OCI-LY1 (cell line): ENCODE measurements at regions not wholly inside any gene's neighbourhood (a gene's known extent, or its start where the extent isn't known, plus 50 kb on each side); places are given as distances from the start of the nearest gene placed in this dataset.

Experiments used
- CTCF ChIP-seq: fragments of 200-600 bp; sonication (generic), shearing (Covaris generic); IDR thresholded peaks from 2 replicates; pipeline ENCODE4 v1.5.1; 2017; ENCODE audit warnings: mild to moderate bottlenecking, antibody characterized with exemption, low read length, moderate library complexity, mixed read lengths
- EZH2 ChIP-seq: fragments of 200-600 bp; sonication (generic), shearing (Covaris generic); IDR thresholded peaks from 2 replicates; pipeline ENCODE4 v1.8.0; 2017; ENCODE audit warnings: borderline replicate concordance, mixed run types, mild to moderate bottlenecking, antibody characterized with exemption, low read length, moderate library complexity, mixed read lengths

- TF ChIP-seq EZH2 (no peak), CTCF (no peak)
Measured at GRCh38 chr7:41052736-41053135, 650.2 kb downstream of the INHBA start.
